ENCODE measurements at regions not wholly inside any gene's neighbourhood (a gene's known extent, or its start where the extent isn't known, plus 50 kb on each side); places are given as distances from the start of the nearest gene placed in this dataset.

- no peak for DNase-seq
- Histone ChIP-seq H3K36me3 (replicated peaks; ENCODE audit: insufficient read depth, low read length) (no peaks in the 10 kb centered on the region), H2AFZ (ENCODE audit: low read length) (no peak overlapping the region), H3K9ac (ENCODE audit: low read length) (no peak overlapping the region), H4K20me1 (ENCODE audit: insufficient read depth, low read length) (no peaks in the 10 kb centered on the region), H3K9me2 (replicated peaks; ENCODE audit: insufficient read depth, low read length) (no peaks in the 10 kb centered on the region), H3K9me3 (replicated peaks; ENCODE audit: insufficient read depth, low read length) (no peaks in the 10 kb centered on the region), H3K79me2 (ENCODE audit: low read length) (no peaks in the 10 kb centered on the region), H3K27ac (ENCODE audit: low read length) (no peak overlapping the region), H3K4me1 (ENCODE audit: low read length) (no peaks in the 10 kb centered on the region), H3F3A (ENCODE audit: insufficient read depth, low read length) (no peaks in the 10 kb centered on the region), H3K4me2 (ENCODE audit: low read depth, low read length) (no peak overlapping the region), H3K27me3 (replicated peaks; ENCODE audit: insufficient read depth, low read length) (peaks cover 20% of the 10 kb centered on the region; the same call in 1 of the 2 replicates), H3K4me3 (ENCODE audit: low read length) (no peak overlapping the region)
- TF ChIP-seq, protein P1, sequence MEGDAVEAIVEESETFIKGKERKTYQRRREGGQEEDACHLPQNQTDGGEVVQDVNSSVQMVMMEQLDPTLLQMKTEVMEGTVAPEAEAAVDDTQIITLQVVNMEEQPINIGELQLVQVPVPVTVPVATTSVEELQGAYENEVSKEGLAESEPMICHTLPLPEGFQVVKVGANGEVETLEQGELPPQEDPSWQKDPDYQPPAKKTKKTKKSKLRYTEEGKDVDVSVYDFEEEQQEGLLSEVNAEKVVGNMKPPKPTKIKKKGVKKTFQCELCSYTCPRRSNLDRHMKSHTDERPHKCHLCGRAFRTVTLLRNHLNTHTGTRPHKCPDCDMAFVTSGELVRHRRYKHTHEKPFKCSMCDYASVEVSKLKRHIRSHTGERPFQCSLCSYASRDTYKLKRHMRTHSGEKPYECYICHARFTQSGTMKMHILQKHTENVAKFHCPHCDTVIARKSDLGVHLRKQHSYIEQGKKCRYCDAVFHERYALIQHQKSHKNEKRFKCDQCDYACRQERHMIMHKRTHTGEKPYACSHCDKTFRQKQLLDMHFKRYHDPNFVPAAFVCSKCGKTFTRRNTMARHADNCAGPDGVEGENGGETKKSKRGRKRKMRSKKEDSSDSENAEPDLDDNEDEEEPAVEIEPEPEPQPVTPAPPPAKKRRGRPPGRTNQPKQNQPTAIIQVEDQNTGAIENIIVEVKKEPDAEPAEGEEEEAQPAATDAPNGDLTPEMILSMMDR (IDR thresholded peaks at IDR 0.05; ENCODE audit: low read length) = no peak
- TF ChIP-seq EZH2phosphoT487 (IDR thresholded peaks at IDR 0.05; ENCODE audit: low read length) (no peak), EZH2 (optimal IDR thresholded peaks at IDR 0.05; ENCODE audit: low read depth, low read length) (no peak)
Measured at GRCh38 chr14:101289230-101289690, 272.0 kb upstream of the DIO3 start.

GRCh38 chr14:101289911-101290310, 271.4 kb upstream of the DIO3 start:
- H3K9me2 ChIP-seq (replicated peaks; ENCODE audit: insufficient read depth, low read length) = no peaks in the 10 kb centered on the region
- H3F3A ChIP-seq (ENCODE audit: insufficient read depth, low read length) = no peaks in the 10 kb centered on the region
- H3K4me2 ChIP-seq (ENCODE audit: low read depth, low read length) = no peak overlapping the region
- DNase-seq = no peak
- TF ChIP-seq EZH2phosphoT487 (IDR thresholded peaks at IDR 0.05; ENCODE audit: low read length) (no peak), EZH2 (optimal IDR thresholded peaks at IDR 0.05; ENCODE audit: low read depth, low read length) (no peak)
- TF ChIP-seq, protein P1 (IDR thresholded peaks at IDR 0.05; ENCODE audit: low read length) = no peak
- H3K27me3 ChIP-seq (replicated peaks; ENCODE audit: insufficient read depth, low read length) = peaks cover 20% of the 10 kb centered on the region; the same call in 1 of the 2 replicates
- H3K9ac ChIP-seq (ENCODE audit: low read length) = no peak overlapping the region
- H3K79me2 ChIP-seq (ENCODE audit: low read length) = no peaks in the 10 kb centered on the region
- H3K4me1 ChIP-seq (ENCODE audit: low read length) = no peaks in the 10 kb centered on the region
- H4K20me1 ChIP-seq (ENCODE audit: insufficient read depth, low read length) = no peaks in the 10 kb centered on the region
- H3K27ac ChIP-seq (ENCODE audit: low read length) = no peak overlapping the region
- no peak overlapping the region for H3K4me3 ChIP-seq (ENCODE audit: low read length)
- H3K36me3 ChIP-seq (replicated peaks; ENCODE audit: insufficient read depth, low read length) = no peaks in the 10 kb centered on the region
- H2AFZ ChIP-seq (ENCODE audit: low read length) = no peak overlapping the region
- H3K9me3 ChIP-seq (replicated peaks; ENCODE audit: insufficient read depth, low read length) = no peaks in the 10 kb centered on the region

GRCh38 chr14:101290611-101291010, 270.7 kb upstream of the DIO3 start:
- no peaks in the 10 kb centered on the region for H3K4me1 ChIP-seq (ENCODE audit: low read length)

More at GRCh38 chr14:101290611-101291010, 270.7 kb upstream of the DIO3 start:
- no peaks in the 10 kb centered on the region for H3K9me3 ChIP-seq (replicated peaks; ENCODE audit: insufficient read depth, low read length)
- no peaks in the 10 kb centered on the region for H4K20me1 ChIP-seq (ENCODE audit: insufficient read depth, low read length)
- no peaks in the 10 kb centered on the region for H3K36me3 ChIP-seq (replicated peaks; ENCODE audit: insufficient read depth, low read length)
- H3K27ac ChIP-seq (ENCODE audit: low read length) = no peak overlapping the region
- no peak overlapping the region for H2AFZ ChIP-seq (ENCODE audit: low read length)
- no peaks in the 10 kb centered on the region for H3K9me2 ChIP-seq (replicated peaks; ENCODE audit: insufficient read depth, low read length)
- TF ChIP-seq EZH2 (optimal IDR thresholded peaks at IDR 0.05; ENCODE audit: low read depth, low read length) (no peak), EZH2phosphoT487 (IDR thresholded peaks at IDR 0.05; ENCODE audit: low read length) (no peak)
- TF ChIP-seq, protein P1 (IDR thresholded peaks at IDR 0.05; ENCODE audit: low read length) = no peak
- no peaks in the 10 kb centered on the region for H3K79me2 ChIP-seq (ENCODE audit: low read length)
- no peak for DNase-seq
- no peak overlapping the region for H3K4me3 ChIP-seq (ENCODE audit: low read length)
- no peak overlapping the region for H3K9ac ChIP-seq (ENCODE audit: low read length)
- H3K4me2 ChIP-seq (ENCODE audit: low read depth, low read length) = no peak overlapping the region
- H3K27me3 ChIP-seq (replicated peaks; ENCODE audit: insufficient read depth, low read length) = peaks cover 20% of the 10 kb centered on the region; the same call in 1 of the 2 replicates
- no peaks in the 10 kb centered on the region for H3F3A ChIP-seq (ENCODE audit: insufficient read depth, low read length)

Data from MM.1S (cell line).